Adrenal gland (tissue), 9 donors: ENCODE measurements at regions not wholly inside any gene's neighbourhood (a gene's known extent, or its start where the extent isn't known, plus 50 kb on each side); places are given as distances from the start of the nearest gene placed in this dataset.

ENCODE experiments used
- DNase-seq, 7 donors: peaks; one replicate each; pipeline ENCODE4 v3.0.0-alpha.2; 2019 to 2020
- H3K27ac ChIP-seq, 5 donors: fragments of 200-600 bp; sonication (generic) in 4 of 5; 1 replicate in 3 of 5; 2 replicates in 2 of 5; pipeline versions ENCODE4 v1.5.1 to v1.8.0; 2016 to 2020; ENCODE audit warnings: mild to moderate bottlenecking in 1 of 5
- H3K27me3 ChIP-seq: fragments of 200-600 bp; 2 replicates; pipeline ENCODE4 v1.8.0; 2021
- H3K36me3 ChIP-seq, 2 donors: fragments of 200-600 bp; replicated peaks in 1 of 2; 1 replicate in 1 of 2; 2 replicates in 1 of 2; pipeline versions ENCODE4 v1.5.1 to v1.8.0; 2018 to 2022
- H3K4me1 ChIP-seq, 2 donors: fragments of 200-600 bp; replicated peaks in 1 of 2; 1 replicate in 1 of 2; 2 replicates in 1 of 2; pipeline versions ENCODE4 v1.5.1 to v1.8.0; 2018 to 2021
- H3K4me3 ChIP-seq, 4 donors: fragments of 200-600 bp; sonication (generic) in 3 of 4; one replicate each; pipeline ENCODE4 v1.5.1; 2016 to 2018
- H3K9me3 ChIP-seq, 3 donors: fragments of 200-600 bp; sonication (generic) in 1 of 3; replicated peaks in 1 of 3; 1 replicate in 2 of 3; 2 replicates in 1 of 3; pipeline versions ENCODE4 v1.5.1 to v1.8.0; 2016 to 2021
- POLR2A ChIP-seq, 2 donors: fragments of 450-650 bp; IDR thresholded peaks; one replicate each; pipeline ENCODE4 v1.6.1; 2017; ENCODE audit warnings: antibody characterized with exemption in 2 of 2, mild to moderate bottlenecking in 2 of 2, moderate library complexity in 1 of 2
- WGBS, 4 donors: extraction: QIAGEN DNeasy Blood & Tissue Kit in 2 of 4; methylation state at CpG; one replicate each; pipeline versions ENCODE4 v1.1.5 to v1.1.7; 2013 to 2017; 5-methylcytosine and 5-hydroxymethylcytosine counted together
- intact Hi-C, 2 donors: fragments of 100-400 bp; cut with DNase I; formaldehyde crosslinking; loops; one replicate each; pipeline versions ENCODE4 v1.14.1 to v1.15.0; 2022 to 2023
- TF ChIP-seq, protein P1 (sequence below), 6 experiments: fragments of 450-650 bp in 4 of 6; fragments of 200-600 bp in 2 of 6; sonication (generic) in 1 of 6; IDR thresholded peaks; 1 replicate in 5 of 6; 2 replicates in 1 of 6; pipeline versions ENCODE4 v1.5.1 to v1.8.0; 2016 to 2021; ENCODE audit warnings: antibody characterized with exemption in 6 of 6, mild to moderate bottlenecking in 2 of 6, moderate library complexity in 1 of 6
- donor health status: healthy with polysubstance abuse.
- donor health status: Bipolar disorder and iron deficiency.
- donor health status: DM: yes; HTN: yes; CAD: no.
- donor health status: DM: no; HTN: no; CAD: no.
- donor health status: DM: no; HTN: no; CAD: no.

DNA sequence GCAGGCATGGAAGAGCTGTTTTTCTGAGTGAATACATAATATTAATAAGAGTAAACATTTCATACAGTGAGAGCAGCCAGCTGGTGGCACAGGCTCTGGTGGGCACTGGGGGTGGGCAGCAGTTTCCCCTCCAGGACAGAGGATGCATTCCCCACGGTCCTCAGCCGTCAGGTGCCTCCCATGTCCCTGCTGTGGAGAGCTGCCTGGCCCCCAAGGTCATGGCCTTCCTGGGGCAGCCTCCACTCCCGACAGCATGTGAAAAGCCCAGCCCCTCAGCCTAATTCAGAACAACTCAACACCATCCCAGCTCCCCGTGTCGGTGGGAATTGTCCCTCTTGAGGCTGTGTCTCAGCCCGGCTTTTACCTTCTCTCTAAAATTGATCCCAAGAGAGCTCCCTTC lies 147.4 kb downstream of the GALR1 start:
- H3K36me3 ChIP-seq, result no peaks in the 10 kb centered on the region
- H3K4me1 ChIP-seq, result no peaks in the 10 kb centered on the region
- 31 to 68% (median 41%) methylated on average over 3 to 6 of the region's 6 CpGs for WGBS, 4 donors
- H3K27ac ChIP-seq, result no peak overlapping the region
- H3K4me3 ChIP-seq, result no peak overlapping the region
- no peaks in the 10 kb centered on the region for H3K27me3 ChIP-seq
- no peak for TF ChIP-seq POLR2A (IDR thresholded peaks at IDR 0.05)
- TF ChIP-seq, protein P1, sequence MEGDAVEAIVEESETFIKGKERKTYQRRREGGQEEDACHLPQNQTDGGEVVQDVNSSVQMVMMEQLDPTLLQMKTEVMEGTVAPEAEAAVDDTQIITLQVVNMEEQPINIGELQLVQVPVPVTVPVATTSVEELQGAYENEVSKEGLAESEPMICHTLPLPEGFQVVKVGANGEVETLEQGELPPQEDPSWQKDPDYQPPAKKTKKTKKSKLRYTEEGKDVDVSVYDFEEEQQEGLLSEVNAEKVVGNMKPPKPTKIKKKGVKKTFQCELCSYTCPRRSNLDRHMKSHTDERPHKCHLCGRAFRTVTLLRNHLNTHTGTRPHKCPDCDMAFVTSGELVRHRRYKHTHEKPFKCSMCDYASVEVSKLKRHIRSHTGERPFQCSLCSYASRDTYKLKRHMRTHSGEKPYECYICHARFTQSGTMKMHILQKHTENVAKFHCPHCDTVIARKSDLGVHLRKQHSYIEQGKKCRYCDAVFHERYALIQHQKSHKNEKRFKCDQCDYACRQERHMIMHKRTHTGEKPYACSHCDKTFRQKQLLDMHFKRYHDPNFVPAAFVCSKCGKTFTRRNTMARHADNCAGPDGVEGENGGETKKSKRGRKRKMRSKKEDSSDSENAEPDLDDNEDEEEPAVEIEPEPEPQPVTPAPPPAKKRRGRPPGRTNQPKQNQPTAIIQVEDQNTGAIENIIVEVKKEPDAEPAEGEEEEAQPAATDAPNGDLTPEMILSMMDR (IDR thresholded peaks at IDR 0.05), result no peak
- no peak for DNase-seq
- H3K9me3 ChIP-seq, result no peaks in the 10 kb centered on the region
- intact Hi-C loops, result no loop called here

DNA sequence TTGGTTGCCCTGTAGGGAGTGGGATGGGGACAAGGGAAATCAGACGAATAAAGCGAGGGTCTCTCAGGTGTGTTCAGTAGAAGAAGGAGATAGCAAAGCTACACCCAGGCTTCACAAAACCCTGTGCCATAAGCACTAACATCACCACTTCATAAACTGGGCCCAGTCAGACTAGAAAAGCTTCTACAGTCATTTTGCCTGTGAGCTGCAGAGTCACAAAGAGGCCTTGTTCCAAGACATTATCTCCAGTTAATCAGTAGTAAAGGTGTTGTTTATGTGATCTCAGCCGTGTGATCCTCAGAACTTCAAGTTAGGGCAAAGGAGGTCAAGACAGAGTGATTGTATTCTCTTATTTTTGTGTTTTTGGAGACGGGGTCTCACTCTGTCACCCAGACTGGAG lies 148.0 kb downstream of the GALR1 start:
- no peak for DNase-seq
- H3K27me3 ChIP-seq, result no peaks in the 10 kb centered on the region
- no peaks in the 10 kb centered on the region for H3K9me3 ChIP-seq
- no peaks in the 10 kb centered on the region for H3K36me3 ChIP-seq
- no peak overlapping the region for H3K27ac ChIP-seq
- intact Hi-C loops, result no loop called here
- TF ChIP-seq, protein P1 (IDR thresholded peaks at IDR 0.05), result no peak
- TF ChIP-seq POLR2A (IDR thresholded peaks at IDR 0.05), result no peak
- no peak overlapping the region for H3K4me3 ChIP-seq
- 51 to 70% (median 57%) methylated on average over 4 of the region's 4 CpGs for WGBS, 4 donors
- H3K4me1 ChIP-seq, result no peaks in the 10 kb centered on the region

DNA sequence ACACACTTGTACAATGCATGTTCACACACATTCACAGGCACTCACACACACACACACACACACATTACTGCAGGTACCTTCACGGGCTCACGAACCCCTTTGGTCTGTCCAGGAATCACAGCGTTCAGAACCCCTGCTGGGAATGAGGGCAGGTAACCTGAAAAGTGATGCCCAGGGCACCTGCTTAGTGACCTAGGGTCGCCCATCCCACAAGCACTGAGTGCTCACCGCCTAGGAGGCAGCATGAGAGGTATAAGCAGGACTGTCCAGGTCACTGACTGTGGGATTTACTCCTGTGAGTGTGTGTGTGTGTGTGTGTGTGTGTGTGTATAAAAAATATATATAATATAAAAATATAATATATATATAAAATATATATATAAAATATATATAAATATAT lies 150.9 kb downstream of the GALR1 start:
- Histone ChIP-seq H3K36me3 (no peaks in the 10 kb centered on the region), H3K4me3 (no peak overlapping the region), H3K9me3 (no peaks in the 10 kb centered on the region), H3K27me3 (no peaks in the 10 kb centered on the region), H3K27ac (no peak overlapping the region), H3K4me1 (no peaks in the 10 kb centered on the region)
- no peak for DNase-seq
- intact Hi-C loops, result no loop called here
- TF ChIP-seq, protein P1 (IDR thresholded peaks at IDR 0.05), result no peak
- no peak for TF ChIP-seq POLR2A (IDR thresholded peaks at IDR 0.05)
- 77 to 88% (median 82%) methylated on average over 5 of the region's 5 CpGs for WGBS, 4 donors

DNA sequence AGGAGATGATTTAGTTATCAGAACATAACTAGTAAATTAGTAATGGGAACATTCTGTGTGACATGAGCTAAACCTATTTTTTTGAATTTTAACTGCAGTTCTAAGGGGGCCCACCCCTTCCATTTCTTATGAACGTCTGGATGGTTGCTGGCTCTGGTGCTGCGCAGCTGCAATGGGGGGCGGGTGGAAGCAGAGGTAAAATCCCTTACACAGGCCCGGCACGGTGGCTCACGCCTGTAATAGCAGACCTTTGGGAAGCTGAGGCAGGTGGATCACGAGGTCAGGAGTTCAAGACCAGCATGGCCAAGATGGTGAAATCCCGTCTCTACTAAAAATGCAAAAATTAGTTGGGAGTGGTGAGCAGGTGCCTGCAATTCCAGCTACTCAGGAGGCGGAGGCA lies 151.5 kb downstream of the GALR1 start:
- DNase-seq, result no peak
- no peaks in the 10 kb centered on the region for H3K9me3 ChIP-seq

More for the DNA sequence above, 151.5 kb downstream of the GALR1 start:
- Histone ChIP-seq H3K27me3 (no peaks in the 10 kb centered on the region), H3K27ac (no peak overlapping the region), H3K36me3 (no peaks in the 10 kb centered on the region), H3K4me1 (no peaks in the 10 kb centered on the region), H3K4me3 (no peak overlapping the region)
- WGBS, 4 donors, result 79 to 84% (median 81%) methylated on average over 9 of the region's 9 CpGs
- intact Hi-C loops, result no loop called here
- TF ChIP-seq, protein P1 (IDR thresholded peaks at IDR 0.05), result no peak
- TF ChIP-seq POLR2A (IDR thresholded peaks at IDR 0.05), result no peak
